OCI-LY3 (cell line): ENCODE measurements at regions not wholly inside any gene's neighbourhood (a gene's known extent, or its start where the extent isn't known, plus 50 kb on each side); places are given as distances from the start of the nearest gene placed in this dataset.
"Not testable (repeated sequence)": the region's sequence is repeated elsewhere in the genome, so short reads cannot be mapped to it uniquely, and the experiment has no call there.

Source experiments
- H2AFZ ChIP-seq: fragments of 200-600, 300-600 bp; shearing (Covaris generic); 2 replicates; pipeline ENCODE4 v1.6.0; 2014; ENCODE audit warnings: antibody characterized with exemption, low read depth, low read length
- H3K27ac ChIP-seq: fragments of 200-600, 300-600 bp; sonication (generic); 2 replicates; pipeline ENCODE4 v1.5.1; 2014; ENCODE audit warnings: mild to moderate bottlenecking, low read length, moderate library complexity, mixed read lengths
- H3K27me3 ChIP-seq: fragments of 200-600, 300-600 bp; sonication (generic); 2 replicates; pipeline ENCODE4 v1.6.1; 2014; ENCODE audit warnings: low read depth, low read length, mixed read lengths
- H3K36me3 ChIP-seq: fragments of 200-600, 300-600 bp; sonication (generic); replicated peaks from 2 replicates; pipeline ENCODE3; 2014; ENCODE audit warnings: low read depth, low read length, mixed read lengths
- H3K4me1 ChIP-seq: fragments of 300-600, 200-600 bp; sonication (generic); 2 replicates; pipeline ENCODE4 v1.6.1; 2014; ENCODE audit warnings: low read length, mixed read lengths
- H3K4me2 ChIP-seq: fragments of 200-600, 300-600 bp; sonication (generic); 2 replicates; pipeline ENCODE4 v1.6.1; 2014; ENCODE audit warnings: low read length, mixed read lengths
- H3K4me3 ChIP-seq: fragments of 300-600, 200-600 bp; sonication (generic); 2 replicates; pipeline ENCODE4 v1.5.1; 2014; ENCODE audit warnings: antibody characterized with exemption, mild to moderate bottlenecking, low read length, moderate library complexity
- H3K79me2 ChIP-seq: fragments of 300-600, 200-600 bp; shearing (Covaris generic); 2 replicates; pipeline ENCODE4 v1.6.1; 2014; ENCODE audit warnings: mild to moderate bottlenecking, low read length, mixed read lengths
- H3K9ac ChIP-seq: fragments of 300-600, 200-600 bp; shearing (Covaris generic); 2 replicates; pipeline ENCODE4 v1.6.0; 2014; ENCODE audit warnings: mild to moderate bottlenecking, low read length, moderate library complexity
- H3K9me3 ChIP-seq: fragments of 200-600, 300-600 bp; shearing (Covaris generic); 2 replicates; pipeline ENCODE4 v1.6.1; 2014; ENCODE audit warnings: low read length, mixed read lengths; ENCODE audit not compliant: insufficient read depth
- H4K20me1 ChIP-seq: fragments of 200-600, 300-600 bp; sonication (generic); 2 replicates; pipeline ENCODE4 v1.6.1; 2016; ENCODE audit warnings: low read length, mixed read lengths; ENCODE audit not compliant: insufficient read depth
- CTCF ChIP-seq: fragments of 200-600, 300-600 bp; sonication (generic); IDR thresholded peaks from 2 replicates; pipeline ENCODE4 v1.5.1; 2014; ENCODE audit warnings: antibody characterized with exemption, low read length, low read depth
- EZH2phosphoT487 ChIP-seq: fragments of 200-600 bp; shearing (Covaris generic); IDR thresholded peaks from 2 replicates; pipeline ENCODE4 v1.6.1; 2018; ENCODE audit warnings: antibody characterized with exemption, mixed run types, low read depth

DNA sequence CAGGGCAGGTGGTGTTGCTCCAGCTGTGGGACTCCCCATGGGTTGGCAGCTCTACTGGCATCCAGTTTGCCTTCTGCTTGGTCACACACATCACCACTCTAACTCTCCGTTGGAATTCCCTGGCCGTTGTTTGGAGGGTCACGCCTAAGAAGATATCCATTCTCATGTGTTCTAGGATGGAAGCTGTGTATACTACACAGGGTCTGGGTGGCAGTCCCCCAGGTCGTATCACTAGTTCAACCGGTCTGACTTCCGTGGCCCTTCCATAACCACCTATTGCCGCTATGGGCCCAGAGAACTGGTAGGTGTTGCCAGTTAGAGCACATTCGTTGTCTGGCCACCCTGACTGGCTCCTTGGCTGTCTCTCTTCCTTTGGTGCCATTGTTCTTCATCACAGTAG, 456.3 kb downstream of the TMEM121 start:
- Histone ChIP-seq H3K4me2 (no peak overlapping the region), H3K4me3 (no peak overlapping the region), H2AFZ (no peak overlapping the region), H3K79me2 (no peaks in the 10 kb centered on the region), H3K9ac (no peak overlapping the region), H3K4me1 (peaks cover 9% of the 10 kb centered on the region), H4K20me1 (no peaks in the 10 kb centered on the region), H3K9me3 (no peaks in the 10 kb centered on the region), H3K36me3 (no peaks in the 10 kb centered on the region), H3K27me3 (no peaks in the 10 kb centered on the region), H3K27ac (no peak overlapping the region)
- TF ChIP-seq EZH2phosphoT487 (no peak), CTCF (no peak)

- no peak overlapping the region for H3K27ac ChIP-seq
- H2AFZ ChIP-seq: no peak overlapping the region
- H3K4me2 ChIP-seq: no peak overlapping the region
- no peaks in the 10 kb centered on the region for H3K9me3 ChIP-seq
- no peaks in the 10 kb centered on the region for H4K20me1 ChIP-seq
- H3K36me3 ChIP-seq: no peaks in the 10 kb centered on the region
- H3K9ac ChIP-seq: no peak overlapping the region
- no peak for TF ChIP-seq CTCF
- no peak for TF ChIP-seq EZH2phosphoT487
- peaks cover 17% of the 10 kb centered on the region for H3K4me1 ChIP-seq
- no peak overlapping the region for H3K4me3 ChIP-seq
- H3K27me3 ChIP-seq: no peaks in the 10 kb centered on the region
- H3K79me2 ChIP-seq: no peaks in the 10 kb centered on the region
Observed at GRCh38 chr14:105986894-105987284, 460.5 kb downstream of the TMEM121 start.

DNA sequence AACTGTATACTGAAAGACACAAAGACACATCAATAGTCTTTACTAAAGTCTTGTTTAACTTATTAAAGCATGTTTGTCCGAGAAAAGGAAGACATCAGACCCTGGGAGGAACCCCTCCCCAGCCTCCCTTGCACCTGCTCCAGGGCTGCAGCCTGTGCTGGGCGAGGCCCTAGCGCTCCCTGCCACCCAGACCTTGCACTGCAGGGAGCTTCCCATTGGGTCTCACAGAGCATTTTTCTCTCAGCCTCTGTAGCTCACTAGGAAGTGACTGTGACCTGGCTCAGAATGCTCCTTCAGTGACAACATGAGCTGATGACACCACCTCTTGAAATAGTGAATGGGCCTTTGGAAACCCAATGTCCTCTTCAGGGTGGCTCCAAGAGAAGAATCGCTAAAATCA, 461.2 kb downstream of the TMEM121 start:
- no peaks in the 10 kb centered on the region for H3K27me3 ChIP-seq

DNA sequence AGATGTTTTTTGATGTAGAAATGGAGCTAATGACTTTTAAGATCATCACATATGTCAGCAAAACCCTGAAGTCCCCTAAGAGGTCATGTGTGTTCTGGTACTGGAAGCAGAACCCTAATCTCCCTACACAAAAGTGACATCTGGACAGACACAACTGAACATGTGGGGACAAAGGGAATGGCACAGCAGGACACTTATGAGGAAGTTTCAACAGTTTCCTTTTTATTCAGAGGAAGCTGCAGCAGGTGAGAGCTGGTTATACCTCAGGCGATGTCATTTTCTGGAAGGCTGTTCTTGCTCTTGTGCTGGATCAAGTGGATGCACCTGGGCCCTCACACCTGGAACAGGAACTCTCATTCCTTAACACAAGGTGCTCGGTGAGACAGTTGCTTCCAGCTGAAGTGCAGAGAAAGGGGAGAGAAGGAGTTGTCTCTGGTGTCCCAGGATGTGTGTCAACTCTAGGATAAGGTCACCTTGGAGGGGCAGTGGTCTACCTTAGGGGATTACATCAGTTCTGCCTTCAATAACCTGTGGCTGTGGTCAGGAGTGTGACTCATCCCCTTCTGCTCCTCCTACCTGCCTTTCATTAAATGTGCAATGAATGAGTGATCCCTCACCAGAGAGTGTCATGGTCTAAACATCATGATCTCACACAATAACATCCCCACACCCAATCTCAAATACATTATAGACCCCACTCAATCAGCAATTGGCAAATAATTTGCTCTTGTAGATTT, 463.4 kb downstream of the TMEM121 start:
- no peak overlapping the region for H2AFZ ChIP-seq
- no peaks in the 10 kb centered on the region for H4K20me1 ChIP-seq
- H3K36me3 ChIP-seq: no peaks in the 10 kb centered on the region
- no peak overlapping the region for H3K9ac ChIP-seq
- H3K79me2 ChIP-seq: no peaks in the 10 kb centered on the region
- no peaks in the 10 kb centered on the region for H3K9me3 ChIP-seq
- no peaks in the 10 kb centered on the region for H3K27me3 ChIP-seq
- H3K4me1 ChIP-seq: peaks cover 19% of the 10 kb centered on the region
- H3K27ac ChIP-seq: no peak overlapping the region
- H3K4me2 ChIP-seq: peak overlapping the region; percentile 20; the same call in 1 of the 2 replicates
- TF ChIP-seq EZH2phosphoT487 (no peak), CTCF (no peak)
- no peak overlapping the region for H3K4me3 ChIP-seq

More for the DNA sequence above, 461.2 kb downstream of the TMEM121 start:
- H2AFZ ChIP-seq: no peak overlapping the region
- no peak overlapping the region for H3K9ac ChIP-seq
- H3K4me2 ChIP-seq: no peak overlapping the region
- no peak overlapping the region for H3K4me3 ChIP-seq
- peaks cover 19% of the 10 kb centered on the region for H3K4me1 ChIP-seq
- no peaks in the 10 kb centered on the region for H3K9me3 ChIP-seq
- no peaks in the 10 kb centered on the region for H3K79me2 ChIP-seq
- TF ChIP-seq CTCF (no peak), EZH2phosphoT487 (no peak)
- no peak overlapping the region for H3K27ac ChIP-seq
- H4K20me1 ChIP-seq: no peaks in the 10 kb centered on the region
- no peaks in the 10 kb centered on the region for H3K36me3 ChIP-seq

GRCh38 chr14:105991677-105992076, 465.3 kb downstream of the TMEM121 start:
- H3K27ac ChIP-seq, H3K9ac ChIP-seq, H3K27me3 ChIP-seq, H3K9me3 ChIP-seq, H4K20me1 ChIP-seq, H3K79me2 ChIP-seq, H3K4me3 ChIP-seq, H2AFZ ChIP-seq, H3K36me3 ChIP-seq: not testable (repeated sequence)
- H3K4me1 ChIP-seq: peaks cover 24% of the 10 kb centered on the region
- 0 out of 2 replicates have a peak overlapping the region, but pooled peaks have one; percentile 20 for H3K4me2 ChIP-seq
